ENCODE measurements at regions not wholly inside any gene's neighbourhood (a gene's known extent, or its start where the extent isn't known, plus 50 kb on each side); places are given as distances from the start of the nearest gene placed in this dataset.

- Histone ChIP-seq H3K4me1 (no peaks in the 10 kb centered on the region), H3K27me3 (no peaks in the 10 kb centered on the region), H3K36me3 (no peaks in the 10 kb centered on the region), H3K4me3 (no peak overlapping the region), H3K27ac (no peak overlapping the region), H3K9me3 (no peaks in the 10 kb centered on the region)
- 89 to 100% methylated on average over 1 to 2 of the region's 2 CpGs for WGBS, 2 donors (ENCODE audit: low coverage in 1 of 2)
- TF ChIP-seq POLR2A (IDR thresholded peaks at IDR 0.05) (no peak), CTCF (IDR thresholded peaks at IDR 0.05) (no peak), EP300 (IDR thresholded peaks at IDR 0.05; ENCODE audit: low read depth) (no peak), POLR2AphosphoS5 (IDR thresholded peaks at IDR 0.05) (no peak)
- in situ Hi-C loops (cut with MboI; ENCODE audit: low pct_ligation_motif_present in 1 of 4, low pct_unique_long_range_greater_than_20kb in 1 of 4, low sequenced_read_pairs in 3 of 4): loop anchor here in 3 of 4 donors (10.0 kb wide), 1 partner anchor 322 kb away; no protein-coding TSS in a partner anchor
- no peak for DNase-seq
- intact Hi-C loops (cut with DNase I; ENCODE audit: low total_unique reads): no loop called here
These were observed 159.9 kb upstream of the EEPD1 start for GRCh38 chr7:35993113-35993512.

GRCh38 chr7:35993676-35994606 is 159.1 kb upstream of the EEPD1 start:
- Histone ChIP-seq H3K36me3 (no peaks in the 10 kb centered on the region), H3K27ac (no peak overlapping the region), H3K4me1 (no peaks in the 10 kb centered on the region), H3K4me3 (no peak overlapping the region), H3K9me3 (no peaks in the 10 kb centered on the region), H3K27me3 (no peaks in the 10 kb centered on the region)
- intact Hi-C loops (cut with DNase I; ENCODE audit: low total_unique reads) (no loop called here), in situ Hi-C loops (cut with MboI; ENCODE audit: low pct_ligation_motif_present in 1 of 4, low pct_unique_long_range_greater_than_20kb in 1 of 4, low sequenced_read_pairs in 3 of 4) (loop anchor here in 3 of 4 donors (10.0 kb wide), 1 partner anchor 321 kb away; no protein-coding TSS in a partner anchor)
- TF ChIP-seq POLR2A (IDR thresholded peaks at IDR 0.05) (no peak), CTCF (IDR thresholded peaks at IDR 0.05) (no peak), EP300 (IDR thresholded peaks at IDR 0.05; ENCODE audit: low read depth) (no peak), POLR2AphosphoS5 (IDR thresholded peaks at IDR 0.05) (no peak)
- DNase-seq: peak; percentile 26
- 65 to 71% methylated on average over 4 to 8 of the region's 8 CpGs for WGBS, 2 donors (ENCODE audit: low coverage in 1 of 2)

GRCh38 chr7:35995334-35995733 is 157.7 kb upstream of the EEPD1 start:
- H3K4me1 ChIP-seq: no peaks in the 10 kb centered on the region
- H3K9me3 ChIP-seq: no peaks in the 10 kb centered on the region
- no peaks in the 10 kb centered on the region for H3K36me3 ChIP-seq
- no peak for DNase-seq
- 60 to 94% methylated on average over 1 to 4 of the region's 4 CpGs for WGBS, 2 donors (ENCODE audit: low coverage in 1 of 2)
- in situ Hi-C loops (cut with MboI; ENCODE audit: low pct_ligation_motif_present in 1 of 4, low pct_unique_long_range_greater_than_20kb in 1 of 4, low sequenced_read_pairs in 3 of 4) (loop anchor here in 3 of 4 donors (10.0 kb wide), 1 partner anchor 319 kb away; no protein-coding TSS in a partner anchor), intact Hi-C loops (cut with DNase I; ENCODE audit: low total_unique reads) (no loop called here)
- no peak for TF ChIP-seq POLR2AphosphoS5 (IDR thresholded peaks at IDR 0.05)
- TF ChIP-seq POLR2A (IDR thresholded peaks at IDR 0.05): no peak
- no peak for TF ChIP-seq EP300 (IDR thresholded peaks at IDR 0.05; ENCODE audit: low read depth)
- no peak for TF ChIP-seq CTCF (IDR thresholded peaks at IDR 0.05)
- H3K4me3 ChIP-seq: no peak overlapping the region
- H3K27ac ChIP-seq: no peak overlapping the region
- no peaks in the 10 kb centered on the region for H3K27me3 ChIP-seq

GRCh38 chr7:35998481-35998880 is 154.6 kb upstream of the EEPD1 start:
- 82 to 84% methylated on average over 5 of the region's 5 CpGs for WGBS, 2 donors (ENCODE audit: low coverage in 1 of 2)
- no peak overlapping the region for H3K27ac ChIP-seq
- H3K27me3 ChIP-seq: no peaks in the 10 kb centered on the region
- no peak for TF ChIP-seq POLR2AphosphoS5 (IDR thresholded peaks at IDR 0.05)
- no peak for TF ChIP-seq POLR2A (IDR thresholded peaks at IDR 0.05)
- TF ChIP-seq EP300 (IDR thresholded peaks at IDR 0.05; ENCODE audit: low read depth): no peak
- no peak for TF ChIP-seq CTCF (IDR thresholded peaks at IDR 0.05)
- no peaks in the 10 kb centered on the region for H3K9me3 ChIP-seq
- H3K4me1 ChIP-seq: no peaks in the 10 kb centered on the region
- H3K36me3 ChIP-seq: no peaks in the 10 kb centered on the region
- in situ Hi-C loops (cut with MboI; ENCODE audit: low pct_ligation_motif_present in 1 of 4, low pct_unique_long_range_greater_than_20kb in 1 of 4, low sequenced_read_pairs in 3 of 4) (loop anchor here in 3 of 4 donors (10.0 kb wide), 1 partner anchor 316 kb away; no protein-coding TSS in a partner anchor), intact Hi-C loops (cut with DNase I; ENCODE audit: low total_unique reads) (no loop called here)
- no peak overlapping the region for H3K4me3 ChIP-seq
- DNase-seq: no peak
